WI38 (cell line): ENCODE measurements at regions not wholly inside any gene's neighbourhood (a gene's known extent, or its start where the extent isn't known, plus 50 kb on each side); places are given as distances from the start of the nearest gene placed in this dataset.

ENCODE experiments used
- H3K4me3 ChIP-seq: 2 replicates; pipeline ENCODE4 v1.5.1; 2011; ENCODE audit warnings: low read depth, mild to moderate bottlenecking, control low read depth, low read length
- TF ChIP-seq, protein P1 (sequence below): IDR thresholded peaks from 2 replicates; pipeline ENCODE4 v1.5.1; 2012; ENCODE audit warnings: low read depth, mild to moderate bottlenecking, control low read depth, low read length

DNA sequence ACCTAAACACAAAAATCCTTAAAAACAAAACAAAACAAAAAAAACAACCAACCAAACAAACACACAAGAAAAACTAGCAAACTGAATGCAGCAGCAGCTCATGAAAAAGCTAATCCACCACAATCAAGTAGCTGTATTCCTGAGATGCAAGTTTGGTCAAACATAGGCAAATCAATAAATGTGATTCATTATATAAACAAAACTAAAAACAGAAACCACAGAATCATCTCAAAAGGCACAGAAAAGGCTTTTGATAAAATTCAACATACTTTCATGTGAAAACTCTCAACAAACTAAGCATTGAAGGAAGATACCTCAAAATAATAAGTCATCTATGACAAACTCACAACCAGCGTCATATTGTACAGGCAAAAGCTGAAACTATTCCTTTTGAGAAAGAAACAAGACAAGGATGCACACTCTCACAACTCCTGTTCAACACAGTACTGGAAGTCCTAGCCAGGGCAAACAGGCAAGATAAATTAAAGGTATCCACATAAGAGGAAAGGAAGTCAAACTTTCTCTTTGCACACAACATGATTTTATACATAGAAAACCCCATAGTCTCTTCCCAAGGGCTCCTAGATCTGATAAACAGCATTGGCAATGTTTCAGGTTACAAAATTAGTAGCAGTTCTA is 495.1 kb upstream of the SGO1 start:
- TF ChIP-seq, protein P1, sequence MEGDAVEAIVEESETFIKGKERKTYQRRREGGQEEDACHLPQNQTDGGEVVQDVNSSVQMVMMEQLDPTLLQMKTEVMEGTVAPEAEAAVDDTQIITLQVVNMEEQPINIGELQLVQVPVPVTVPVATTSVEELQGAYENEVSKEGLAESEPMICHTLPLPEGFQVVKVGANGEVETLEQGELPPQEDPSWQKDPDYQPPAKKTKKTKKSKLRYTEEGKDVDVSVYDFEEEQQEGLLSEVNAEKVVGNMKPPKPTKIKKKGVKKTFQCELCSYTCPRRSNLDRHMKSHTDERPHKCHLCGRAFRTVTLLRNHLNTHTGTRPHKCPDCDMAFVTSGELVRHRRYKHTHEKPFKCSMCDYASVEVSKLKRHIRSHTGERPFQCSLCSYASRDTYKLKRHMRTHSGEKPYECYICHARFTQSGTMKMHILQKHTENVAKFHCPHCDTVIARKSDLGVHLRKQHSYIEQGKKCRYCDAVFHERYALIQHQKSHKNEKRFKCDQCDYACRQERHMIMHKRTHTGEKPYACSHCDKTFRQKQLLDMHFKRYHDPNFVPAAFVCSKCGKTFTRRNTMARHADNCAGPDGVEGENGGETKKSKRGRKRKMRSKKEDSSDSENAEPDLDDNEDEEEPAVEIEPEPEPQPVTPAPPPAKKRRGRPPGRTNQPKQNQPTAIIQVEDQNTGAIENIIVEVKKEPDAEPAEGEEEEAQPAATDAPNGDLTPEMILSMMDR: no peak
- H3K4me3 ChIP-seq: no peak overlapping the region

DNA sequence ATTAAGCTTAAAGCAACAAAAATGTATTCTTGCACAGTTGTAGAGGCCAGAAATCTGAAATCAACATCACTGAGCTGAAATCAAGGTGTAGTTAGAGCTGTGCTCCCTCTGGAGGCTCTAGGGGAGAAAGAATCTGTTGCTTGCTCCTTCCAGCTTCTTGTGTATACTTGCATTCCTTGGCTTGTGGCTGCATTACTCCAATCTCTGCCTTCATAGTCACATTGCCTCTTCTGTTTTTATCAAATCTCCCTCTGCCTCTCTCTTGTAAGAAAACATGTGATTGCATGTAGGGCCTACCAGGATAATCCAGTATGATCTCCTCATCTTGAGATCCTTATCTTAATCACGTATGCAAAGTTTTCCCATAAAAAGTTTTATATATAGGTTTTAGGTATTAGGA is 487.9 kb upstream of the SGO1 start:
- TF ChIP-seq, protein P1: no peak
- H3K4me3 ChIP-seq: no peak overlapping the region

DNA sequence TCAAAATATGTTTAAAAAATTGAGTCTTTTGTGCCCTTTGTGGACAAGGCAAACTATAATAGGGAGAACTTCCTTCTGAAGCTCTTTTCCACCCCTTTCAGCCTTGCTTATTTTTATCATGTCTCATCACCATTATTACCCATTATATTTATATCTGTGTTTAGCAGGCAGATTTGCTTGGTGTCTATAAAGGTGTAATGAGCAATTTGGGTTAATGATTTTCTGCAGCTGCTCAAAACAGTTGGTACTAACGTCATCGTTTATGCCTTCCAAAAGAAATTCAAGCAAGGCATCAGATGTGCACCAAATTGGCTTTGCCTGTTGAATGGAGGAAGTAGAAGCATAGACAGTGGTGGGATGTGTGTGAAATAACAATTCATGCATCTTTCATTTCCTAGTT is 483.7 kb upstream of the SGO1 start:
- no peak overlapping the region for H3K4me3 ChIP-seq
- TF ChIP-seq, protein P1: no peak

DNA sequence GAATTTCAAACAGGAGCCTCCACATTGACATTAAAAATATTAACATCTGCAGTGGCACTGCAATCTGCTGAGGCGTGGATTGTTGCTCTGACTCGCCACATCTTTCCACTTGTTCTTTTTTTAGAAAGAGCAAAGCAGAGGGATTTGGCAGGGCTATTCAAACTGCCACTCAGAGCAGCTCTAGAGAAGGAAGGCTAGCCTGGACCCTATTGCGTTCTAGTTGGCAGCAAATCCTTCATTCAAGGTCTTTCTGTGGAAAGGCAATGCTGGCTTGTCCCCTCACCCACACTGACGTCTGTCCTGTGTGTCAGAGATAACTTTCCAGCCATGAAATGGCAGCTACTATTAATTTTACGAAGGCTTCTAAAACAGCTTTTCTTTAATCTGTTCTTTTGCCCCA is 483.2 kb upstream of the SGO1 start:
- no peak overlapping the region for H3K4me3 ChIP-seq
- TF ChIP-seq, protein P1: no peak

DNA sequence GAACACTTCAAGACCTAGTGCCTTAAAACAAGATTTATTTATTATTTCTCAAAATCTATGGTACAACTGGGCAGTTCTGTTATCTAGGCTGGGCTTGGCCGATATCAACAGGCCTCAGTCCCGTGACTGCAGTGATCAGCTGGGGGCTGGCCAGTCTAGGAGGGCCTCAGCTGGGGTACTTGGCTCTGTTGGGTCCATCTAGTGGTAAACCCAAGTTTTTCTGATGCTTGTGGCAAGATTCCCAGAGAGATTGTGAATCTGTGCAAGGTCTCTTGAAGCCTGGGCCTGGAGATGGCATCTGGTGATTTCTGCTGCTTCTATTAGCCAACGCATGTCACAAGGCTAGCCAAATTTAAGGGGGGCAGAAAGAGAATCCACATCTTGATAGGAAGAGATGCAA is 482.4 kb upstream of the SGO1 start:
- TF ChIP-seq, protein P1: no peak
- H3K4me3 ChIP-seq: no peak overlapping the region

DNA sequence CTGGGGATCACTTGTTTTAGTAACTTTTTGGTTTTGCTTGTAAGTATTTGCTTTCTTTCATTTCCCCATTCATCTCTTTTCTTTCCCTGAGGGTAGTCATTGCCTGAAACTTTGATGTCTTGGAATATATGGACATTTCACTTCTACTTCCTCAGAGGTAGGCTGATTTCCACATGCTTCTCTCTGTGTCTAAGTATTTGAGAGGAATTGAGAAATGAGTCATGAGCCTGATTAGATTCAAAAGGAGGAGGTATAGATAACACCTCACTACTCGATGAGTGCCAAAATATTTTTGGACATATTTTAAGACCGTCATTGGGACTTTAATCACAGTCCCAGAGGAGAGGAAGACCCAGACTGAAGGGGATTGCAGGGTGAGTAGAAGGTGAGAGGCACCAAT is 480.1 kb upstream of the SGO1 start:
- TF ChIP-seq, protein P1: no peak
- no peak overlapping the region for H3K4me3 ChIP-seq

DNA sequence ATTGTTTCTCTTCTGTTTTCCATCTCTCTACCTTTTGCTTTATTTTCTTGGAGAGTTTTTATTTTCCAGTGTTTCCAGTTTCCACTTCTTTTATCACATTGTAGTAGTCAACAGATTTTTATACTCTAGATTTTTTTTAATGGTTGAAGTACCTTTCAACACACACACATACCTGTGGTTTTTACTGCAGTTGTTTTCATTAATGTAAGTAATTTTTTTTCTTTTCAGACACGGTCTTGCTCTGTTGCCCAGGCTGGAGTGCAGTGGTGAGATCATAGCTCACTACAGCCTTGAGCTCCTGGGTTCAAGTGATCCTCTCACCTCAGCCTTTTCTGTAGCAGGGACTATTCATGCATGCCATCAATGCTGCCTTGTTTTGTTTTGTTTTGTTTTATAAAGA is 472.5 kb upstream of the SGO1 start:
- TF ChIP-seq, protein P1: no peak
- no peak overlapping the region for H3K4me3 ChIP-seq
